AG09309 (cell line): ENCODE measurements at regions not wholly inside any gene's neighbourhood (a gene's known extent, or its start where the extent isn't known, plus 50 kb on each side); places are given as distances from the start of the nearest gene placed in this dataset.
"Not testable (repeated sequence)": the region's sequence is repeated elsewhere in the genome, so short reads cannot be mapped to it uniquely, and the experiment has no call there.

Experiments used
- DNase-seq: peaks from one replicate; pipeline ENCODE4 v3.0.0-alpha.2; 2010; ENCODE audit warnings: low read depth
- H3K4me3 ChIP-seq: 2 replicates; pipeline ENCODE4 v1.5.1; 2011; ENCODE audit warnings: mild to moderate bottlenecking, low read depth, low read length, moderate library complexity; ENCODE audit not compliant: control insufficient read depth
- CTCF ChIP-seq: IDR thresholded peaks from 2 replicates; pipeline ENCODE4 v1.5.1; 2011; ENCODE audit warnings: mild to moderate bottlenecking, low read depth, low read length, inconsistent platforms; ENCODE audit not compliant: insufficient read depth, control insufficient read depth; ENCODE audit errors: missing control alignments

GRCh38 chr7:114793155-114793845 is 128.6 kb upstream of the MDFIC start:
- TF ChIP-seq CTCF, result no peak
- no peak for DNase-seq
- H3K4me3 ChIP-seq, result no peak overlapping the region

GRCh38 chr7:114795475-114795874 is 126.4 kb upstream of the MDFIC start:
- no peak for DNase-seq
- no peak overlapping the region for H3K4me3 ChIP-seq
- TF ChIP-seq CTCF, result no peak

- no peak for TF ChIP-seq CTCF
- H3K4me3 ChIP-seq, result no peak overlapping the region
- DNase-seq, result no peak
Observed at GRCh38 chr7:114799628-114800028, 122.3 kb upstream of the MDFIC start.

- no peak for TF ChIP-seq CTCF
- H3K4me3 ChIP-seq, result no peak overlapping the region
- DNase-seq, result no peak
Observed at GRCh38 chr7:114802632-114803031, 119.3 kb upstream of the MDFIC start.

GRCh38 chr7:114806590-114807162 is 115.2 kb upstream of the MDFIC start:
- no peak for DNase-seq
- H3K4me3 ChIP-seq, result no peak overlapping the region
- TF ChIP-seq CTCF, result no peak

- H3K4me3 ChIP-seq, result no peak overlapping the region
- no peak for DNase-seq
- TF ChIP-seq CTCF, result no peak
Observed at GRCh38 chr7:114812570-114812969, 109.3 kb upstream of the MDFIC start.

GRCh38 chr7:114813624-114814023 is 108.3 kb upstream of the MDFIC start:
- no peak for DNase-seq
- TF ChIP-seq CTCF, result no peak
- H3K4me3 ChIP-seq, result no peak overlapping the region

- not testable (repeated sequence) for H3K4me3 ChIP-seq
Observed at GRCh38 chr7:114817036-114817435, 104.9 kb upstream of the MDFIC start.

More at GRCh38 chr7:114817036-114817435, 104.9 kb upstream of the MDFIC start:
- DNase-seq, result not testable (repeated sequence)
